ENCODE measurements at regions not wholly inside any gene's neighbourhood (a gene's known extent, or its start where the extent isn't known, plus 50 kb on each side); places are given as distances from the start of the nearest gene placed in this dataset.

GRCh38 chr19:29263305-29264135 lies 50.6 kb upstream of the UQCRFS1 start:
- H3K36me3 Mint-ChIP-seq (ENCODE audit: insufficient read depth): peaks cover 5% of the 10 kb centered on the region
- H3K4me3 Mint-ChIP-seq: peak overlapping the region; percentile 12
- DNase-seq (ENCODE audit: low spot score in 2 of 2) (peak; percentile 60 to 61), ATAC-seq (replicated peaks; ENCODE audit: extremely low read depth, poor library complexity, severe bottlenecking) (peak; percentile 97)
- peaks cover 25% of the 10 kb centered on the region for H3K4me1 Mint-ChIP-seq
- H3K9me3 Mint-ChIP-seq: no peaks in the 10 kb centered on the region
- H3K27me3 Mint-ChIP-seq: peaks cover 19% of the 10 kb centered on the region
- peak overlapping the region; percentile 74 for H3K27ac Mint-ChIP-seq (ENCODE audit: low read depth)

GRCh38 chr19:29264897-29265296 lies 51.9 kb upstream of the UQCRFS1 start:
- H3K4me3 Mint-ChIP-seq: no peak overlapping the region
- DNase-seq (ENCODE audit: low spot score in 2 of 2): no peak
- H3K27me3 Mint-ChIP-seq: peaks cover 31% of the 10 kb centered on the region
- H3K9me3 Mint-ChIP-seq: no peaks in the 10 kb centered on the region
- H3K4me1 Mint-ChIP-seq: peaks cover 25% of the 10 kb centered on the region
- no peak overlapping the region for H3K27ac Mint-ChIP-seq (ENCODE audit: low read depth)
- H3K36me3 Mint-ChIP-seq (ENCODE audit: insufficient read depth): peaks cover 5% of the 10 kb centered on the region
- no peak for ATAC-seq (replicated peaks; ENCODE audit: extremely low read depth, poor library complexity, severe bottlenecking)

- H3K4me1 Mint-ChIP-seq: peaks cover 25% of the 10 kb centered on the region
- H3K27me3 Mint-ChIP-seq: peaks cover 31% of the 10 kb centered on the region
- DNase-seq (ENCODE audit: low spot score in 2 of 2) (no peak), ATAC-seq (replicated peaks; ENCODE audit: extremely low read depth, poor library complexity, severe bottlenecking) (no peak)
- H3K36me3 Mint-ChIP-seq (ENCODE audit: insufficient read depth): peaks cover 5% of the 10 kb centered on the region
- no peak overlapping the region for H3K27ac Mint-ChIP-seq (ENCODE audit: low read depth)
- no peak overlapping the region for H3K4me3 Mint-ChIP-seq
- no peaks in the 10 kb centered on the region for H3K9me3 Mint-ChIP-seq
Observed at GRCh38 chr19:29265436-29265835, 52.5 kb upstream of the UQCRFS1 start.

GRCh38 chr19:29266001-29266400 lies 53.0 kb upstream of the UQCRFS1 start:
- no peak for DNase-seq (ENCODE audit: low spot score in 2 of 2)
- no peak for ATAC-seq (replicated peaks; ENCODE audit: extremely low read depth, poor library complexity, severe bottlenecking)
- Mint-ChIP-seq H3K27ac (ENCODE audit: low read depth) (no peak overlapping the region), H3K4me1 (peaks cover 25% of the 10 kb centered on the region), H3K4me3 (no peak overlapping the region), H3K36me3 (ENCODE audit: insufficient read depth) (peaks cover 5% of the 10 kb centered on the region), H3K9me3 (no peaks in the 10 kb centered on the region), H3K27me3 (peaks cover 31% of the 10 kb centered on the region)

GRCh38 chr19:29266603-29267002 lies 53.7 kb upstream of the UQCRFS1 start:
- peaks cover 25% of the 10 kb centered on the region for H3K4me1 Mint-ChIP-seq
- peaks cover 5% of the 10 kb centered on the region for H3K36me3 Mint-ChIP-seq (ENCODE audit: insufficient read depth)
- H3K27ac Mint-ChIP-seq (ENCODE audit: low read depth): no peak overlapping the region
- DNase-seq (ENCODE audit: low spot score in 2 of 2) (no peak), ATAC-seq (replicated peaks; ENCODE audit: extremely low read depth, poor library complexity, severe bottlenecking) (no peak)
- H3K27me3 Mint-ChIP-seq: peaks cover 31% of the 10 kb centered on the region
- H3K4me3 Mint-ChIP-seq: no peak overlapping the region
- no peaks in the 10 kb centered on the region for H3K9me3 Mint-ChIP-seq

- H3K27ac Mint-ChIP-seq (ENCODE audit: low read depth): no peak overlapping the region
- peaks cover 25% of the 10 kb centered on the region for H3K4me1 Mint-ChIP-seq
- H3K27me3 Mint-ChIP-seq: peaks cover 31% of the 10 kb centered on the region
- peaks cover 5% of the 10 kb centered on the region for H3K36me3 Mint-ChIP-seq (ENCODE audit: insufficient read depth)
- H3K4me3 Mint-ChIP-seq: no peak overlapping the region
- no peaks in the 10 kb centered on the region for H3K9me3 Mint-ChIP-seq
- ATAC-seq (replicated peaks; ENCODE audit: extremely low read depth, poor library complexity, severe bottlenecking) (no peak), DNase-seq (ENCODE audit: low spot score in 2 of 2) (no peak)
Observed at GRCh38 chr19:29267701-29268100, 54.8 kb upstream of the UQCRFS1 start.

- H3K27ac Mint-ChIP-seq (ENCODE audit: low read depth): no peak overlapping the region
- peaks cover 5% of the 10 kb centered on the region for H3K36me3 Mint-ChIP-seq (ENCODE audit: insufficient read depth)
- H3K4me1 Mint-ChIP-seq: peaks cover 22% of the 10 kb centered on the region
- peaks cover 31% of the 10 kb centered on the region for H3K27me3 Mint-ChIP-seq
- no peak overlapping the region for H3K4me3 Mint-ChIP-seq
- ATAC-seq (replicated peaks; ENCODE audit: extremely low read depth, poor library complexity, severe bottlenecking): no peak
- H3K9me3 Mint-ChIP-seq: no peaks in the 10 kb centered on the region
- no peak for DNase-seq (ENCODE audit: low spot score in 2 of 2)
Observed at GRCh38 chr19:29268103-29268502, 55.2 kb upstream of the UQCRFS1 start.

- peaks cover 14% of the 10 kb centered on the region for H3K4me1 Mint-ChIP-seq
- H3K27ac Mint-ChIP-seq (ENCODE audit: low read depth): no peak overlapping the region
- ATAC-seq (replicated peaks; ENCODE audit: extremely low read depth, poor library complexity, severe bottlenecking) (no peak), DNase-seq (ENCODE audit: low spot score in 2 of 2) (no peak)
- no peak overlapping the region for H3K4me3 Mint-ChIP-seq
- H3K36me3 Mint-ChIP-seq (ENCODE audit: insufficient read depth): peaks cover 2% of the 10 kb centered on the region
- peaks cover 24% of the 10 kb centered on the region for H3K27me3 Mint-ChIP-seq
- no peaks in the 10 kb centered on the region for H3K9me3 Mint-ChIP-seq
Observed at GRCh38 chr19:29268721-29269393, 55.9 kb upstream of the UQCRFS1 start.

- ATAC-seq (replicated peaks; ENCODE audit: extremely low read depth, poor library complexity, severe bottlenecking) (no peak), DNase-seq (ENCODE audit: low spot score in 2 of 2) (no peak)
- H3K4me1 Mint-ChIP-seq: peaks cover 8% of the 10 kb centered on the region
- no peaks in the 10 kb centered on the region for H3K9me3 Mint-ChIP-seq
- no peak overlapping the region for H3K4me3 Mint-ChIP-seq
- H3K27me3 Mint-ChIP-seq: peaks cover 24% of the 10 kb centered on the region
- peaks cover 2% of the 10 kb centered on the region for H3K36me3 Mint-ChIP-seq (ENCODE audit: insufficient read depth)
- H3K27ac Mint-ChIP-seq (ENCODE audit: low read depth): no peak overlapping the region
Observed at GRCh38 chr19:29269641-29270040, 56.7 kb upstream of the UQCRFS1 start.

GRCh38 chr19:29271341-29271740 lies 58.4 kb upstream of the UQCRFS1 start:
- no peak for ATAC-seq (replicated peaks; ENCODE audit: extremely low read depth, poor library complexity, severe bottlenecking)
- Mint-ChIP-seq H3K9me3 (no peaks in the 10 kb centered on the region), H3K36me3 (ENCODE audit: insufficient read depth) (no peaks in the 10 kb centered on the region)

GRCh38 chr19:29271911-29272310 lies 59.0 kb upstream of the UQCRFS1 start:
- Mint-ChIP-seq H3K4me1 (peaks cover 12% of the 10 kb centered on the region), H3K9me3 (no peaks in the 10 kb centered on the region), H3K27me3 (peaks cover 24% of the 10 kb centered on the region), H3K27ac (ENCODE audit: low read depth) (no peak overlapping the region), H3K36me3 (ENCODE audit: insufficient read depth) (no peaks in the 10 kb centered on the region), H3K4me3 (no peak overlapping the region)
- ATAC-seq (replicated peaks; ENCODE audit: extremely low read depth, poor library complexity, severe bottlenecking) (no peak), DNase-seq (ENCODE audit: low spot score in 2 of 2) (no peak)

More at GRCh38 chr19:29271341-29271740, 58.4 kb upstream of the UQCRFS1 start:
- Mint-ChIP-seq H3K27ac (ENCODE audit: low read depth) (no peak overlapping the region), H3K4me3 (no peak overlapping the region), H3K4me1 (peaks cover 7% of the 10 kb centered on the region), H3K27me3 (peaks cover 24% of the 10 kb centered on the region)
- no peak for DNase-seq (ENCODE audit: low spot score in 2 of 2)

GRCh38 chr19:29273000-29273640 lies 60.2 kb upstream of the UQCRFS1 start:
- Mint-ChIP-seq H3K27ac (ENCODE audit: low read depth) (no peak overlapping the region), H3K36me3 (ENCODE audit: insufficient read depth) (no peaks in the 10 kb centered on the region), H3K27me3 (peaks cover 16% of the 10 kb centered on the region), H3K4me1 (peaks cover 14% of the 10 kb centered on the region), H3K4me3 (no peak overlapping the region), H3K9me3 (no peaks in the 10 kb centered on the region)
- ATAC-seq (replicated peaks; ENCODE audit: extremely low read depth, poor library complexity, severe bottlenecking) (no peak), DNase-seq (ENCODE audit: low spot score in 2 of 2) (no peak)

Measured in central memory CD8-positive, alpha-beta T cell (primary cell).